ENCODE measurements at regions not wholly inside any gene's neighbourhood (a gene's known extent, or its start where the extent isn't known, plus 50 kb on each side); places are given as distances from the start of the nearest gene placed in this dataset.
A peak's percentile ranks its signal among the peaks of the same experiment; 100 is the strongest.

DNA sequence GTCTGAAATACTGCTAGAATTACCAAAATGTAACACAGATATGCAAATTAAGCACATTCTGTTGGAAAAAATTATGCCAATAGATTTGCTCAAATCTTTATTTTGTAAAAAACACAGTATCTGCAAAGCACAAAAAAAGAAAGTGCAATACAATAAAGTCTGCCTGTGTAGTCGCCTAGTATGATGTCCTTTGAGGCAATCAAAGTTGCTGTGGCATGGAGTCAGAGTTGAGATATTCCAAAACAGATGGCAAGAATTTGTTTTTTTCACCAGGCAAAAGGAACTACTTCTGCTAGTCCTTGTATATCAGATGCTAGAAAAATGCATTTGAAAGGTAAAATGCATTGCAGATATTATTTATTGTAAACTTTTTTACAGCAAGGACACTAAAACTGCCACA lies 531.3 kb upstream of the TMEFF2 start:
- no peak overlapping the region for H3K4me3 Mint-ChIP-seq (ENCODE audit: unreplicated experiment)
- no TSS peak for BruUV-seq (replicated peaks)
- no peaks in the 10 kb centered on the region for H3K4me1 Mint-ChIP-seq (ENCODE audit: insufficient read depth, unreplicated experiment)
- DNase-seq (ENCODE audit: unreplicated experiment): no peak
- H3K27me3 Mint-ChIP-seq (ENCODE audit: insufficient read depth, unreplicated experiment): no peaks in the 10 kb centered on the region
- intact Hi-C loops (cut with micrococcal nuclease): no loop called here
- H3K9me3 Mint-ChIP-seq (ENCODE audit: unreplicated experiment): no peaks in the 10 kb centered on the region
- CTCF ChIA-PET: no interaction called here
- no peak for TF ChIP-seq CTCF (IDR thresholded peaks at IDR 0.05; ENCODE audit: unreplicated experiment)
- no peaks in the 10 kb centered on the region for H3K36me3 Mint-ChIP-seq (ENCODE audit: insufficient read depth, unreplicated experiment)
- H3K27ac Mint-ChIP-seq (ENCODE audit: low read depth, unreplicated experiment): no peak overlapping the region
- POLR2A ChIA-PET: interaction anchor here (0.6 kb wide), 1 partner anchor 733 kb away, joined by 3 read pairs; no protein-coding TSS in a partner anchor

- no peaks in the 10 kb centered on the region for H3K27me3 Mint-ChIP-seq (ENCODE audit: insufficient read depth, unreplicated experiment)
- intact Hi-C loops (cut with micrococcal nuclease): no loop called here
- BruUV-seq (replicated peaks): no TSS peak
- DNase-seq (ENCODE audit: unreplicated experiment): no peak
- ChIA-PET CTCF (no interaction called here), POLR2A (interaction anchor here (1.2 kb wide), 1 partner anchor 166 kb away, joined by 3 read pairs; no protein-coding TSS in a partner anchor)
- no peaks in the 10 kb centered on the region for H3K36me3 Mint-ChIP-seq (ENCODE audit: insufficient read depth, unreplicated experiment)
- H3K9me3 Mint-ChIP-seq (ENCODE audit: unreplicated experiment): peaks cover 7% of the 10 kb centered on the region
- no peak overlapping the region for H3K4me3 Mint-ChIP-seq (ENCODE audit: unreplicated experiment)
- TF ChIP-seq CTCF (IDR thresholded peaks at IDR 0.05; ENCODE audit: unreplicated experiment): no peak
- no peaks in the 10 kb centered on the region for H3K4me1 Mint-ChIP-seq (ENCODE audit: insufficient read depth, unreplicated experiment)
- no peak overlapping the region for H3K27ac Mint-ChIP-seq (ENCODE audit: low read depth, unreplicated experiment)
Observed at GRCh38 chr2:192719629-192720028, 524.9 kb upstream of the TMEFF2 start.

DNA sequence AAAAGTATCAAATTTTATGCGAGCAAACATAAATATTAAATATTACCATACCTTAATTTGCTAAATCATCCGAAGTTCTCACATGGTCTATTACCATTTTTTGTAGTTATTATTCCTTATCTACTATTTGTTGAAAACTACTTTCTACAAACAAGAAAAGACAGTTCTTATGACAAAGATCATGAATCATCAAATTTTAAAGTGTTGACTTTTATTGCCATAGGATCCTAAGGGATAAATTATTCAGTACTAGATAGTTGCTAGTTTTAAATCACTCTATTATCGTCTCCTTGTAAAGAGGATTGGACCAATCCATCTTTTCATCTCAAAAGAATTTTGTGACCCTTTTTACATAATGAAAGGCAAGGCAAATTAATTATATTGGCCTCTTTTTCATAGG lies 523.6 kb upstream of the TMEFF2 start:
- CTCF ChIA-PET: no interaction called here
- DNase-seq (ENCODE audit: unreplicated experiment): no peak
- POLR2A ChIA-PET: no interaction called here

GRCh38 chr2:192700934-192701333 lies 506.2 kb upstream of the TMEFF2 start:
- no peaks in the 10 kb centered on the region for H3K9me3 Mint-ChIP-seq (ENCODE audit: unreplicated experiment)
- no TSS peak for BruUV-seq (replicated peaks)

More for the DNA sequence above, 523.6 kb upstream of the TMEFF2 start:
- no TSS peak for BruUV-seq (replicated peaks)
- no peaks in the 10 kb centered on the region for H3K27me3 Mint-ChIP-seq (ENCODE audit: insufficient read depth, unreplicated experiment)
- no peak overlapping the region for H3K27ac Mint-ChIP-seq (ENCODE audit: low read depth, unreplicated experiment)
- intact Hi-C loops (cut with micrococcal nuclease): no loop called here
- H3K4me1 Mint-ChIP-seq (ENCODE audit: insufficient read depth, unreplicated experiment): no peaks in the 10 kb centered on the region
- H3K36me3 Mint-ChIP-seq (ENCODE audit: insufficient read depth, unreplicated experiment): no peaks in the 10 kb centered on the region
- no peak overlapping the region for H3K4me3 Mint-ChIP-seq (ENCODE audit: unreplicated experiment)
- H3K9me3 Mint-ChIP-seq (ENCODE audit: unreplicated experiment): peaks cover 7% of the 10 kb centered on the region
- TF ChIP-seq CTCF (IDR thresholded peaks at IDR 0.05; ENCODE audit: unreplicated experiment): no peak

More at GRCh38 chr2:192700934-192701333, 506.2 kb upstream of the TMEFF2 start:
- POLR2A ChIA-PET: interaction anchor here (1.1 kb wide), 1 partner anchor 44 kb away, joined by 3 read pairs; no protein-coding TSS in a partner anchor
- Mint-ChIP-seq H3K4me1 (ENCODE audit: insufficient read depth, unreplicated experiment) (no peaks in the 10 kb centered on the region), H3K27ac (ENCODE audit: low read depth, unreplicated experiment) (no peak overlapping the region), H3K4me3 (ENCODE audit: unreplicated experiment) (no peak overlapping the region), H3K27me3 (ENCODE audit: insufficient read depth, unreplicated experiment) (no peaks in the 10 kb centered on the region), H3K36me3 (ENCODE audit: insufficient read depth, unreplicated experiment) (no peaks in the 10 kb centered on the region)
- CTCF ChIA-PET: no interaction called here
- DNase-seq (ENCODE audit: unreplicated experiment): peak; percentile 78
- no peak for TF ChIP-seq CTCF (IDR thresholded peaks at IDR 0.05; ENCODE audit: unreplicated experiment)
- intact Hi-C loops (cut with micrococcal nuclease): no loop called here
